DND-41 (cell line): ENCODE measurements at regions not wholly inside any gene's neighbourhood (a gene's known extent, or its start where the extent isn't known, plus 50 kb on each side); places are given as distances from the start of the nearest gene placed in this dataset.

Experiments used
- EZH2 ChIP-seq: IDR thresholded peaks from 3 replicates; pipeline ENCODE4 v1.6.1; 2012; ENCODE audit warnings: borderline replicate concordance, low read depth, mild to moderate bottlenecking, moderate library complexity, low read length, inconsistent platforms; ENCODE audit not compliant: severe bottlenecking
- TF ChIP-seq, protein P1 (sequence below): IDR thresholded peaks from 2 replicates; pipeline ENCODE4 v1.5.1; 2012; ENCODE audit warnings: borderline replicate concordance, low read length, moderate library complexity, mild to moderate bottlenecking; ENCODE audit not compliant: poor library complexity, severe bottlenecking; ENCODE audit errors: extremely low read depth

DNA sequence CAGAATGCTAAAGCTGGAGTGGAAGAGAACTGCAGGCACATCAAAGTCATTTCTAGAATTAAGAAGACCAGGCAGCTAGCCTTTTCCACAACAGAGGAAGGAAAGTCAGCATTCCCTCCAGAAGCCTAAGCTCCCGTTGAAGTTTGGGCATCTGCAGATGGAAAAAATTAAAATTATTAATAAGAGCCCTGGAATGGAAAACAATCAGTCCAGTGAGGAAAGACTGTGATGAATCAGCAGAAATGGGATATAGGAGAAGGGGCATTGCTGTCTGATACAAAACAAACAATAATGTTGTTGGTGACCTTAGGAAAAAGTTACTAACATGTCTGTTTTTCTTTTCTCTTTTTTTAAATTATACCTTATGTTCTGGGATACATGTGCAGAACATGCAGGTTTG lies 450.7 kb upstream of the SLC14A2 start:
- TF ChIP-seq, protein P1, sequence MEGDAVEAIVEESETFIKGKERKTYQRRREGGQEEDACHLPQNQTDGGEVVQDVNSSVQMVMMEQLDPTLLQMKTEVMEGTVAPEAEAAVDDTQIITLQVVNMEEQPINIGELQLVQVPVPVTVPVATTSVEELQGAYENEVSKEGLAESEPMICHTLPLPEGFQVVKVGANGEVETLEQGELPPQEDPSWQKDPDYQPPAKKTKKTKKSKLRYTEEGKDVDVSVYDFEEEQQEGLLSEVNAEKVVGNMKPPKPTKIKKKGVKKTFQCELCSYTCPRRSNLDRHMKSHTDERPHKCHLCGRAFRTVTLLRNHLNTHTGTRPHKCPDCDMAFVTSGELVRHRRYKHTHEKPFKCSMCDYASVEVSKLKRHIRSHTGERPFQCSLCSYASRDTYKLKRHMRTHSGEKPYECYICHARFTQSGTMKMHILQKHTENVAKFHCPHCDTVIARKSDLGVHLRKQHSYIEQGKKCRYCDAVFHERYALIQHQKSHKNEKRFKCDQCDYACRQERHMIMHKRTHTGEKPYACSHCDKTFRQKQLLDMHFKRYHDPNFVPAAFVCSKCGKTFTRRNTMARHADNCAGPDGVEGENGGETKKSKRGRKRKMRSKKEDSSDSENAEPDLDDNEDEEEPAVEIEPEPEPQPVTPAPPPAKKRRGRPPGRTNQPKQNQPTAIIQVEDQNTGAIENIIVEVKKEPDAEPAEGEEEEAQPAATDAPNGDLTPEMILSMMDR: no peak
- no peak for TF ChIP-seq EZH2
